GM10266 (cell line): ENCODE measurements at regions not wholly inside any gene's neighbourhood (a gene's known extent, or its start where the extent isn't known, plus 50 kb on each side); places are given as distances from the start of the nearest gene placed in this dataset.
"Not testable (repeated sequence)": the region's sequence is repeated elsewhere in the genome, so short reads cannot be mapped to it uniquely, and the experiment has no call there.

ENCODE experiments used
- DNase-seq: peaks from one replicate; pipeline ENCODE4 v3.0.0; 2012; ENCODE audit errors: extremely low spot score
- CTCF ChIP-seq: IDR thresholded peaks from 2 replicates; pipeline ENCODE4 v1.5.1; 2012; ENCODE audit warnings: mild to moderate bottlenecking, low read depth; ENCODE audit not compliant: control insufficient read depth, insufficient read depth; ENCODE audit errors: missing control alignments

DNA sequence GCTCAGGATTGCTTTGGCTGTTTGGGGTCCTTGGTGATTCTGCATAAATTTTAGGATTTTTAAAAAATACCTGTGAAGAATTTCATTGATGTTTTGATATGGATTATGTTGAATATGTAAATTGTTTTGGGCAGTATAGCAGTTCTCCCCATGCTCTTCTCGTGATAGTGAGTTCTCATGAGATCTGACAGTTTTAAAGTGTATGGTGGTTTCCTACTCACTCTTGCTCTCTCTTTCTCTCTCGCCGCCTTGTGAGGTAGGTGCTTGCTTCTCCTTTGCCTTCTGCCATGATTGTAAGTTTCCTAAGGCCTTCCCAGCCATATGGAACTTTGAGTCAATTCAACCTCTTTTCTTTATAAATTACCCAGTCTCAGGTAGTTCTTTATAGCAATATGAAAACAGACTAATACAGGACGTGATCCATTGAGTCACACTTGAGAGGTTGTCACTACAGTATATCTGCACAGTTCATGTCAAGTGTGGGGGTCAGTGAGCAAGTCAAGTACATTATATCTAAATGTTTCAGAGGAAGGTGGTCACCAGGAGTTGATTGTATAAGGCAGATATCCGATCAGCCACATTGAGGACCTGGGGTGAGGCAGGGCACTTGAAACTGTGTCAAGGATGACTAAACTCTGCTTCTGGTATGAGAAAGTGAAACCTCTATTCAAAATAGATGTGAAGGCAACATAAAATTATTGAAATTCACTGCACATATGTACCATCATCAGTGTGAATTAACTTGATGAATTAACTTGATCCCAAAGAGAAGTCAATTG, 70.7 kb upstream of the CCDC179 start:
- DNase-seq, result no peak
- TF ChIP-seq CTCF, result no peak

- TF ChIP-seq CTCF, result no peak
These were observed 78.4 kb upstream of the CCDC179 start for GRCh38 chr11:22938691-22939090.

GRCh38 chr11:22941544-22941943, 81.3 kb upstream of the CCDC179 start:
- not testable (repeated sequence) for DNase-seq

More at GRCh38 chr11:22938691-22939090, 78.4 kb upstream of the CCDC179 start:
- no peak for DNase-seq

GRCh38 chr11:22957786-22958185, 97.5 kb upstream of the CCDC179 start:
- no peak for TF ChIP-seq CTCF
- no peak for DNase-seq

- no peak for DNase-seq
- no peak for TF ChIP-seq CTCF
These were observed 114.0 kb upstream of the CCDC179 start for GRCh38 chr11:22974251-22974650.

- no peak for DNase-seq
- no peak for TF ChIP-seq CTCF
These were observed 115.9 kb upstream of the CCDC179 start for GRCh38 chr11:22976146-22976545.

DNA sequence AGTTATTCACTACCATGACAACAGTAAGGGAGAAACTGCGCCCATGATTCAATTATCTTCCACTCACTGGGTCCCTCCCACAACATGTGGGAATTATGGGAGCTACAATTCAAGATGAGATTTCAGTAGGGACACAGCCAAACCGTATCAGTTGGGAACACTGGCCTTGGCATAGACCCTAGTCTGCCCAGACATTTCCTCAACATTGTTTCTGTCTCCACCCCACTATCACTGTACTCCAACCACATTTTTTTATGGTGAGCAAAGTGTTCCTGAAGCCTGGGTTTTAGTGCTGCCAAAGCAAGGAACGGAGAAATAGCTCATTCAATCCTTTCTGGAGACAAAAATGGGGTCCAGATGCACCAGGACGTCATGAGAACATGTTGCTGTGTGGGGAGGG, 122.6 kb upstream of the CCDC179 start:
- DNase-seq, result no peak
- TF ChIP-seq CTCF, result no peak

- TF ChIP-seq CTCF, result no peak
These were observed 123.8 kb upstream of the CCDC179 start for GRCh38 chr11:22984045-22984444.

More at GRCh38 chr11:22984045-22984444, 123.8 kb upstream of the CCDC179 start:
- no peak for DNase-seq
